ENCODE measurements at regions not wholly inside any gene's neighbourhood (a gene's known extent, or its start where the extent isn't known, plus 50 kb on each side); places are given as distances from the start of the nearest gene placed in this dataset.

- Histone ChIP-seq H3K27ac (ENCODE audit: insufficient read length, low read depth, low read length) (no peak overlapping the region), H2AK5ac (ENCODE audit: insufficient read length, low read length) (no peak overlapping the region), H2AFZ (ENCODE audit: low read length) (no peak overlapping the region), H3K4ac (ENCODE audit: low read depth, low read length) (no peak overlapping the region), H3K9ac (ENCODE audit: extremely low read depth, insufficient read length, low read length) (no peak overlapping the region), H3K18ac (ENCODE audit: insufficient read length, low read depth, low read length) (no peak overlapping the region), H3T11ph (ENCODE audit: low read length) (no peak overlapping the region), H2BK12ac (ENCODE audit: insufficient read length, low read depth, low read length) (no peak overlapping the region), H3K79me1 (ENCODE audit: insufficient read depth, low read depth, low read length, poor library complexity, severe bottlenecking) (no peaks in the 10 kb centered on the region), H4K91ac (ENCODE audit: insufficient read length, low read depth, low read length) (no peak overlapping the region), H4K20me1 (ENCODE audit: control insufficient read depth, insufficient read depth, insufficient read length) (no peaks in the 10 kb centered on the region), H3K14ac (ENCODE audit: insufficient read depth, low read length) (no peak overlapping the region), H3K23ac (ENCODE audit: insufficient read length, low read depth, low read length) (no peak overlapping the region), H2BK20ac (ENCODE audit: low read depth, low read length, poor library complexity, severe bottlenecking) (no peak overlapping the region), H3K23me2 (ENCODE audit: insufficient read length, low read depth, low read length, poor library complexity, severe bottlenecking) (no peaks in the 10 kb centered on the region), H2BK120ac (ENCODE audit: low read depth, low read length, poor library complexity, severe bottlenecking) (no peak overlapping the region), H4K5ac (ENCODE audit: insufficient read length, low read depth, low read length) (no peak overlapping the region), H4K8ac (replicated peaks; ENCODE audit: insufficient read length, low read depth, low read length) (no peak overlapping the region), H3K56ac (ENCODE audit: insufficient read length, low read depth, low read length) (no peak overlapping the region), H3K4me2 (ENCODE audit: insufficient read depth, insufficient read length, low read length) (no peak overlapping the region), H3K4me1 (ENCODE audit: insufficient read depth, low read length) (no peaks in the 10 kb centered on the region), H2BK15ac (ENCODE audit: low read depth, low read length) (no peak overlapping the region), H3K27me3 (ENCODE audit: insufficient read depth, low read length) (no peaks in the 10 kb centered on the region), H3K9me3 (ENCODE audit: control insufficient read depth, low read depth, low read length) (no peaks in the 10 kb centered on the region), H3K79me2 (ENCODE audit: insufficient read depth, low read length) (no peaks in the 10 kb centered on the region), H2BK5ac (ENCODE audit: insufficient read length, low read length) (no peak overlapping the region)
- H3K4me3 Mint-ChIP-seq = no peak overlapping the region
- no peaks in the 10 kb centered on the region for H3K9me3 Mint-ChIP-seq
- H3K4me1 Mint-ChIP-seq = peaks cover 5 to 7% of the 10 kb centered on the region in 2 experiments
- no peak for DNase-seq
- H3K27ac Mint-ChIP-seq = no peak overlapping the region
- no peak for TF ChIP-seq CTCF (conservative IDR thresholded peaks at IDR 0.05)
- no peaks in the 10 kb centered on the region for H3K27me3 Mint-ChIP-seq (ENCODE audit: low read depth)
- H3K36me3 Mint-ChIP-seq (ENCODE audit: insufficient read depth in 1 of 3, low read depth in 3 of 3) = no peaks in the 10 kb centered on the region; a peak in 1 of 7 replicates
Observed at GRCh38 chr3:144820726-144821125, 849.1 kb downstream of the DIPK2A start.

Measured in H9 (cell line).